ENCODE measurements at regions not wholly inside any gene's neighbourhood (a gene's known extent, or its start where the extent isn't known, plus 50 kb on each side); places are given as distances from the start of the nearest gene placed in this dataset.

DNA sequence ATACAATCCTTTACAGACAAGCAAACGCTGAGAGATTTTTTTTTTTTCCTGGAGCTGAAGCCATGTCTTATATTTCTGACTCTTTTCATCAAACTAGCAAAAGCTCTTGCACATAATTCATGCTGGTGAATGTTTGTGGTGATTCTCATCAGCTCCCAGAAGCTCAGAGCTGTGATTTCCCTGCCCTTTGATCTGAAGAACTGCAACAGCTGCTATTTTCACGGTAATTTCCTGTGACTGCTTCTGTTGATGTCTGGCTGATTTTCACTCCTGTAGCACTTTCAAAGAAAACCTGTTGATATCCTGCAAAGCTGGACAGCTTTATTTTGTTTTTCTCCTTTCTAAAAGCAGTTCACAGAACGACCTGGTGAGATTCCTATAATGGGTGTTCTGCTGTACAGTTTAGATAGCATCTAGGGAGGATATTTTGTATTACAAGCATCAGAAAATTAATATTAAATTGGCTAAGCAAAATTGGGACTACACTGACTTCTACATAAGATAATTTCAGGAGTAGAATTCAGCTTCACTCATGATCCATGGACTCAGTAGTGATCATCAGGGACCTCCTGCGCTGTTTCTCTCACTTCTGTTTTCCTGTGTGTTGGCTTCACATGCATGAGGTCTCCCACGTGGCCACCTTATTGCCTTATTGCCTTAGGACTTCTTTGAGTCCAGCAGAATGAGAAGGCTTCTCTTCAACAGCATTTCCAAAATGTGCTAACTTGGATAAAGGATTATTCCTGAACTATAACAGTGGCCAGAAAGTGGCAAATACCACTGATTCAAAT, 1111.6 kb upstream of the SORCS1 start:
- TF ChIP-seq, protein P1, sequence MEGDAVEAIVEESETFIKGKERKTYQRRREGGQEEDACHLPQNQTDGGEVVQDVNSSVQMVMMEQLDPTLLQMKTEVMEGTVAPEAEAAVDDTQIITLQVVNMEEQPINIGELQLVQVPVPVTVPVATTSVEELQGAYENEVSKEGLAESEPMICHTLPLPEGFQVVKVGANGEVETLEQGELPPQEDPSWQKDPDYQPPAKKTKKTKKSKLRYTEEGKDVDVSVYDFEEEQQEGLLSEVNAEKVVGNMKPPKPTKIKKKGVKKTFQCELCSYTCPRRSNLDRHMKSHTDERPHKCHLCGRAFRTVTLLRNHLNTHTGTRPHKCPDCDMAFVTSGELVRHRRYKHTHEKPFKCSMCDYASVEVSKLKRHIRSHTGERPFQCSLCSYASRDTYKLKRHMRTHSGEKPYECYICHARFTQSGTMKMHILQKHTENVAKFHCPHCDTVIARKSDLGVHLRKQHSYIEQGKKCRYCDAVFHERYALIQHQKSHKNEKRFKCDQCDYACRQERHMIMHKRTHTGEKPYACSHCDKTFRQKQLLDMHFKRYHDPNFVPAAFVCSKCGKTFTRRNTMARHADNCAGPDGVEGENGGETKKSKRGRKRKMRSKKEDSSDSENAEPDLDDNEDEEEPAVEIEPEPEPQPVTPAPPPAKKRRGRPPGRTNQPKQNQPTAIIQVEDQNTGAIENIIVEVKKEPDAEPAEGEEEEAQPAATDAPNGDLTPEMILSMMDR (IDR thresholded peaks at IDR 0.05 in 2 of 3, conservative IDR thresholded peaks at IDR 0.05 in 1 of 3; ENCODE audit: borderline replicate concordance in 1 of 3, insufficient read depth in 1 of 3, low read depth in 2 of 3, low read length in 2 of 3): no peak
- TF ChIP-seq POLR2A (IDR thresholded peaks at IDR 0.05; ENCODE audit: borderline replicate concordance, extremely low read depth, insufficient read depth, insufficient read length) (no peak), ELF1 (IDR thresholded peaks at IDR 0.05; ENCODE audit: borderline replicate concordance, low read depth) (no peak), EZH2phosphoT487 (IDR thresholded peaks at IDR 0.05; ENCODE audit: borderline replicate concordance) (no peak), TCF7L2 (IDR thresholded peaks at IDR 0.05; ENCODE audit: borderline replicate concordance, extremely low read depth, insufficient read depth, insufficient read length) (no peak), YY1 (IDR thresholded peaks at IDR 0.05; ENCODE audit: extremely low read depth, insufficient replicate concordance, low read depth, low read length) (no peak), RAD21 (IDR thresholded peaks at IDR 0.05; ENCODE audit: low read depth) (no peak), POLR2AphosphoS5 (IDR thresholded peaks at IDR 0.05; ENCODE audit: low read depth, low read length) (no peak), EZH2 (IDR thresholded peaks at IDR 0.05) (no peak), SP1 (IDR thresholded peaks at IDR 0.05; ENCODE audit: low read depth) (no peak)
- TF ChIP-seq, protein P2, sequence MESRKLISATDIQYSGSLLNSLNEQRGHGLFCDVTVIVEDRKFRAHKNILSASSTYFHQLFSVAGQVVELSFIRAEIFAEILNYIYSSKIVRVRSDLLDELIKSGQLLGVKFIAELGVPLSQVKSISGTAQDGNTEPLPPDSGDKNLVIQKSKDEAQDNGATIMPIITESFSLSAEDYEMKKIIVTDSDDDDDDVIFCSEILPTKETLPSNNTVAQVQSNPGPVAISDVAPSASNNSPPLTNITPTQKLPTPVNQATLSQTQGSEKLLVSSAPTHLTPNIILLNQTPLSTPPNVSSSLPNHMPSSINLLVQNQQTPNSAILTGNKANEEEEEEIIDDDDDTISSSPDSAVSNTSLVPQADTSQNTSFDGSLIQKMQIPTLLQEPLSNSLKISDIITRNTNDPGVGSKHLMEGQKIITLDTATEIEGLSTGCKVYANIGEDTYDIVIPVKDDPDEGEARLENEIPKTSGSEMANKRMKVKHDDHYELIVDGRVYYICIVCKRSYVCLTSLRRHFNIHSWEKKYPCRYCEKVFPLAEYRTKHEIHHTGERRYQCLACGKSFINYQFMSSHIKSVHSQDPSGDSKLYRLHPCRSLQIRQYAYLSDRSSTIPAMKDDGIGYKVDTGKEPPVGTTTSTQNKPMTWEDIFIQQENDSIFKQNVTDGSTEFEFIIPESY (IDR thresholded peaks at IDR 0.05; ENCODE audit: extremely low read depth, insufficient replicate concordance, low read length): no peak
- TF ChIP-seq, protein P3, sequence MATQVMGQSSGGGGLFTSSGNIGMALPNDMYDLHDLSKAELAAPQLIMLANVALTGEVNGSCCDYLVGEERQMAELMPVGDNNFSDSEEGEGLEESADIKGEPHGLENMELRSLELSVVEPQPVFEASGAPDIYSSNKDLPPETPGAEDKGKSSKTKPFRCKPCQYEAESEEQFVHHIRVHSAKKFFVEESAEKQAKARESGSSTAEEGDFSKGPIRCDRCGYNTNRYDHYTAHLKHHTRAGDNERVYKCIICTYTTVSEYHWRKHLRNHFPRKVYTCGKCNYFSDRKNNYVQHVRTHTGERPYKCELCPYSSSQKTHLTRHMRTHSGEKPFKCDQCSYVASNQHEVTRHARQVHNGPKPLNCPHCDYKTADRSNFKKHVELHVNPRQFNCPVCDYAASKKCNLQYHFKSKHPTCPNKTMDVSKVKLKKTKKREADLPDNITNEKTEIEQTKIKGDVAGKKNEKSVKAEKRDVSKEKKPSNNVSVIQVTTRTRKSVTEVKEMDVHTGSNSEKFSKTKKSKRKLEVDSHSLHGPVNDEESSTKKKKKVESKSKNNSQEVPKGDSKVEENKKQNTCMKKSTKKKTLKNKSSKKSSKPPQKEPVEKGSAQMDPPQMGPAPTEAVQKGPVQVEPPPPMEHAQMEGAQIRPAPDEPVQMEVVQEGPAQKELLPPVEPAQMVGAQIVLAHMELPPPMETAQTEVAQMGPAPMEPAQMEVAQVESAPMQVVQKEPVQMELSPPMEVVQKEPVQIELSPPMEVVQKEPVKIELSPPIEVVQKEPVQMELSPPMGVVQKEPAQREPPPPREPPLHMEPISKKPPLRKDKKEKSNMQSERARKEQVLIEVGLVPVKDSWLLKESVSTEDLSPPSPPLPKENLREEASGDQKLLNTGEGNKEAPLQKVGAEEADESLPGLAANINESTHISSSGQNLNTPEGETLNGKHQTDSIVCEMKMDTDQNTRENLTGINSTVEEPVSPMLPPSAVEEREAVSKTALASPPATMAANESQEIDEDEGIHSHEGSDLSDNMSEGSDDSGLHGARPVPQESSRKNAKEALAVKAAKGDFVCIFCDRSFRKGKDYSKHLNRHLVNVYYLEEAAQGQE (IDR thresholded peaks at IDR 0.05; ENCODE audit: low read depth): no peak

Measured in HCT116 (cell line).